GM12878 (cell line): ENCODE measurements at regions not wholly inside any gene's neighbourhood (a gene's known extent, or its start where the extent isn't known, plus 50 kb on each side); places are given as distances from the start of the nearest gene placed in this dataset.

ENCODE experiments used
- CHD2 ChIP-seq: IDR thresholded peaks from 2 replicates; pipeline ENCODE4 v1.6.1; 2011; ENCODE audit warnings: low read depth, low read length, improper control_type of control experiment, borderline replicate concordance
- E2F4 ChIP-seq: IDR thresholded peaks from 2 replicates; pipeline ENCODE4 v1.6.1; 2012; ENCODE audit warnings: low read depth, low read length, improper control_type of control experiment
- ELK1 ChIP-seq: IDR thresholded peaks from 2 replicates; pipeline ENCODE4 v1.6.1; 2012; ENCODE audit warnings: low read depth, low read length, improper control_type of control experiment
- NFXL1 ChIP-seq: fragments of 450-650 bp; IDR thresholded peaks from 2 replicates; pipeline ENCODE4 v1.6.1; 2017; ENCODE audit warnings: antibody characterized with exemption, mild to moderate bottlenecking, borderline replicate concordance
- PRDM15 ChIP-seq: fragments of 450-650 bp; formaldehyde crosslinking; IDR thresholded peaks from 2 replicates; pipeline ENCODE4 v1.4.0; 2020; ENCODE audit warnings: mild to moderate bottlenecking, moderate library complexity
- SUZ12 ChIP-seq: fragments of 200-600 bp; sonication (generic); IDR thresholded peaks from one replicate; pipeline ENCODE4 v1.6.1; 2018; ENCODE audit warnings: antibody characterized with exemption, mild to moderate bottlenecking; ENCODE audit not compliant: unreplicated experiment
- USF1 ChIP-seq: IDR thresholded peaks from 2 replicates; pipeline ENCODE4 v1.6.1; 2011; ENCODE audit warnings: borderline replicate concordance, low read depth, mild to moderate bottlenecking, moderate library complexity, mixed read lengths, low read length; ENCODE audit not compliant: insufficient read depth; ENCODE audit errors: extremely low read length

GRCh38 chr6:62429781-62430180 lies 143.8 kb upstream of the KHDRBS2 start (continued):
- no peak for TF ChIP-seq CHD2
- TF ChIP-seq NFXL1, result no peak
- TF ChIP-seq USF1, result no peak
- TF ChIP-seq PRDM15 (CRISPR knock-in tag), result no peak
- no peak for TF ChIP-seq E2F4
- no peak for TF ChIP-seq SUZ12
- no peak for TF ChIP-seq ELK1
